Smooth muscle cell (in vitro differentiated cells): ENCODE measurements at regions not wholly inside any gene's neighbourhood (a gene's known extent, or its start where the extent isn't known, plus 50 kb on each side); places are given as distances from the start of the nearest gene placed in this dataset.

Experiments used
- DNase-seq: peaks from one replicate; lab custom pipeline; 2025; ENCODE audit not compliant: unreplicated experiment; lab: John Stamatoyannopoulos, UW
- H2AFZ ChIP-seq: fragments of 200-600 bp; sonication (generic); 2 replicates; pipeline ENCODE4 v1.6.0; 2016; ENCODE audit warnings: antibody characterized with exemption, low read depth, mild to moderate bottlenecking
- H3F3A ChIP-seq: fragments of 200-600 bp; sonication (generic); 2 replicates; pipeline ENCODE4 v1.6.0; 2017; ENCODE audit warnings: antibody characterized with exemption, low read depth
- H3K27ac ChIP-seq: fragments of 200-600 bp; sonication (generic); 2 replicates; pipeline ENCODE4 v1.5.1; 2016; ENCODE audit warnings: low read depth, mild to moderate bottlenecking
- H3K27me3 ChIP-seq: fragments of 200-600 bp; sonication (generic); 2 replicates; pipeline ENCODE4 v1.6.1; 2016; ENCODE audit warnings: low read depth, mild to moderate bottlenecking
- H3K36me3 ChIP-seq: fragments of 200-600 bp; sonication (generic); 2 replicates; pipeline ENCODE4 v1.5.1; 2016; ENCODE audit warnings: low read depth
- H3K4me1 ChIP-seq: fragments of 200-600 bp; sonication (generic); 2 replicates; pipeline ENCODE4 v1.5.1; 2016; ENCODE audit warnings: low read depth
- H3K4me2 ChIP-seq: fragments of 200-600 bp; sonication (generic); 2 replicates; pipeline ENCODE4 v1.6.0; 2016; ENCODE audit warnings: mild to moderate bottlenecking
- H3K4me3 ChIP-seq: fragments of 200-600 bp; sonication (generic); 2 replicates; pipeline ENCODE4 v1.5.1; 2016; ENCODE audit warnings: mild to moderate bottlenecking
- H3K79me2 ChIP-seq: fragments of 200-600 bp; sonication (generic); 2 replicates; pipeline ENCODE4 v1.6.0; 2016; ENCODE audit warnings: low read depth, mild to moderate bottlenecking
- H3K9ac ChIP-seq: fragments of 200-600 bp; sonication (generic); 2 replicates; pipeline ENCODE4 v1.6.0; 2016; ENCODE audit warnings: low read depth
- H3K9me3 ChIP-seq: fragments of 200-600 bp; sonication (generic); replicated peaks from 2 replicates; pipeline ENCODE4 v1.5.1; 2016; ENCODE audit warnings: low read depth
- H4K20me1 ChIP-seq: fragments of 200-600 bp; sonication (generic); 2 replicates; pipeline ENCODE4 v1.6.0; 2016; ENCODE audit warnings: low read depth
- CTCF ChIP-seq: fragments of 200-600 bp; sonication (generic); IDR thresholded peaks from 2 replicates; pipeline ENCODE4 v1.5.1; 2017; ENCODE audit warnings: borderline replicate concordance, mild to moderate bottlenecking, antibody characterized with exemption; ENCODE audit not compliant: insufficient read depth, poor library complexity, severe bottlenecking
- WGBS: methylation state at CpG from one replicate; pipeline ENCODE4 v1.1.7; 2016; ENCODE audit warnings: low lambda C conversion rate; 5-methylcytosine and 5-hydroxymethylcytosine counted together

- no peak overlapping the region for H3K27ac ChIP-seq
- H3K27me3 ChIP-seq: no peaks in the 10 kb centered on the region
- DNase-seq: no peak
- WGBS: 89% methylated on average over 1 of the region's 1 CpG
- no peaks in the 10 kb centered on the region for H3K79me2 ChIP-seq
- no peaks in the 10 kb centered on the region for H3F3A ChIP-seq
- no peak overlapping the region for H2AFZ ChIP-seq
- no peaks in the 10 kb centered on the region for H3K9me3 ChIP-seq
- no peaks in the 10 kb centered on the region for H3K36me3 ChIP-seq
- no peaks in the 10 kb centered on the region for H3K4me1 ChIP-seq
- TF ChIP-seq CTCF: no peak
- no peak overlapping the region for H3K4me2 ChIP-seq
- no peaks in the 10 kb centered on the region for H4K20me1 ChIP-seq
- H3K4me3 ChIP-seq: no peak overlapping the region
- H3K9ac ChIP-seq: no peak overlapping the region
Observed at GRCh38 chr14:26820138-26820537, 222.3 kb upstream of the NOVA1 start.

DNA sequence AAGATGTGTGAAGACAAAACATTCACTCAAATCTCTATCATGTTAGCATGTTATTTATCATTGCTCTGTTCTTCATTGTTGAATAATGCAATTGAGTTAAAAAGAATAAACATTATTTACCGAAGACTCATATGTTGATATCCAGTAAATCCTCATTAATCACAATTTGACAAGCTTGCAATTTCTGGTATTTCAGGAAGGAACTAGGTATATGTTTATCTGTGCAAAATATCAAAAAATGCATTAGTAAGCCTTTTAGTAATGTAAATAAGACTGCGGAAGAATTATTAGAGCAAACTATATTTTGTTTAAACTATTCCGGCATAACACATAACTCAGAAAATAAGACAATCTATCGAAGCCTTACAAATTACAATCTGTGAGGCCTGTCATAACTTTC lies 222.7 kb upstream of the NOVA1 start:
- Histone ChIP-seq H3K27me3 (no peaks in the 10 kb centered on the region), H3K9ac (no peak overlapping the region), H3K4me3 (no peak overlapping the region), H3F3A (no peaks in the 10 kb centered on the region), H3K36me3 (no peaks in the 10 kb centered on the region), H3K4me2 (no peak overlapping the region), H4K20me1 (no peaks in the 10 kb centered on the region), H2AFZ (no peak overlapping the region), H3K79me2 (no peaks in the 10 kb centered on the region), H3K4me1 (no peaks in the 10 kb centered on the region), H3K27ac (no peak overlapping the region), H3K9me3 (no peaks in the 10 kb centered on the region)
- 93% methylated on average over 4 of the region's 4 CpGs for WGBS
- no peak for TF ChIP-seq CTCF
- DNase-seq: no peak

DNA sequence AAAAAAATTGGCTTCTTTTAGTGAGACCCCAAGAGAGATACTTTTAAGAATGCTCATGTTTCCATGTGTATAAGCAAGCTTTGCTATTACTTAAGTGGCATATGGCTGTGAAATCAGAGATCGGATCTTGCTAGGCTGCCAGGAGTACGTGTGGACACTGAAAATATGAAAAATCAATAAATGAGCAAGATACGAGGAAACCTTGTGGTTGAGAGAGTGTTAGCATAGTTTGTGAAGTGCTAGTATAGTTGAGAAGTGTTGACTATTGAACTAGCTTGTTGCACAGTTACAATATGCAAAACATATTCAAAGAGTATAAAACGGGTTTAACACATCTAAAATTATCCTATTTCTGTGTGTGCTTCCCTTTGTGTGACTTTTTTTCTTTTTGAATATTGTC lies 230.9 kb upstream of the NOVA1 start:
- Histone ChIP-seq H3K4me1 (no peaks in the 10 kb centered on the region), H3K4me3 (no peak overlapping the region), H3K27ac (no peak overlapping the region), H3K9me3 (no peaks in the 10 kb centered on the region), H2AFZ (no peak overlapping the region), H3K9ac (no peak overlapping the region), H4K20me1 (no peaks in the 10 kb centered on the region), H3K27me3 (no peaks in the 10 kb centered on the region), H3K79me2 (no peaks in the 10 kb centered on the region), H3K36me3 (no peaks in the 10 kb centered on the region), H3K4me2 (no peak overlapping the region), H3F3A (no peaks in the 10 kb centered on the region)
- no peak for DNase-seq
- no peak for TF ChIP-seq CTCF
- WGBS: 92% methylated on average over 4 of the region's 4 CpGs

DNA sequence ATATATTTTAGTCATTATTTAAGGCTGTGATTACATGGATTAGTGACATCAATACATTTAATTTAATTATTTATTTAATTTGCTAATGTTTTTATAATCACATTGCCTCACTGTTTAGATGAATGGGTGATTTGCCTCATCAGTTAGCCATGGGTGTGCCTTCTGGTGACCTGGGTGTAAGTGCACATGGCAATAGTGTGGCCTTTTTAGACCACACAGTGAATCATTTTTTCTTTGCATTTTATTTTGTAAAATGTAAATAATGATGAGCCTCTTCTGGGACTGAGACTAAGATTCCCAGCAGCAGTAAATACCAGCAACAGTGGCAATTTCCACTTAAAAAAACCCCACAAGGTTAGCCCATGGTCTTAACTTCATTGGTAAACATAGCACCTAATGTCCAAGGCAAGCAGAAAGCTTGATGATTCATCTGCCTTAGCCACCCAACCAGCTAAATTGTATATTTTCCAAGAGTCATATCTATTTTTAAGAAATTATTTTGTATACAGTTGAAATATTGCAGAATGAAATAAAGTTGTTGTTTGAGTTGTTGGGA lies 235.9 kb upstream of the NOVA1 start:
- Histone ChIP-seq H3K36me3 (no peaks in the 10 kb centered on the region), H3F3A (no peaks in the 10 kb centered on the region), H3K79me2 (no peaks in the 10 kb centered on the region), H3K9me3 (no peaks in the 10 kb centered on the region), H3K4me2 (no peak overlapping the region), H2AFZ (no peak overlapping the region), H3K9ac (no peak overlapping the region), H3K4me3 (no peak overlapping the region), H4K20me1 (no peaks in the 10 kb centered on the region), H3K27me3 (no peaks in the 10 kb centered on the region), H3K4me1 (no peaks in the 10 kb centered on the region), H3K27ac (no peak overlapping the region)
- no peak for TF ChIP-seq CTCF
- no peak for DNase-seq
